Urinary bladder (tissue), 3 donors: ENCODE measurements at regions not wholly inside any gene's neighbourhood (a gene's known extent, or its start where the extent isn't known, plus 50 kb on each side); places are given as distances from the start of the nearest gene placed in this dataset.
"Not testable (repeated sequence)": the region's sequence is repeated elsewhere in the genome, so short reads cannot be mapped to it uniquely, and the experiment has no call there.

Experiments
- DNase-seq: peaks from one replicate; pipeline ENCODE4 v3.0.0-alpha.2; 2015; ENCODE audit errors: extremely low spot score
- H3K27ac ChIP-seq: one replicate; pipeline ENCODE4 v1.5.1; 2013; ENCODE audit warnings: low read depth, mild to moderate bottlenecking, moderate library complexity
- H3K36me3 ChIP-seq: one replicate; pipeline ENCODE4 v1.6.1; 2013; ENCODE audit warnings: mild to moderate bottlenecking, moderate library complexity; ENCODE audit not compliant: insufficient read depth
- H3K4me1 ChIP-seq: one replicate; pipeline ENCODE4 v1.6.1; 2013; ENCODE audit warnings: mild to moderate bottlenecking, moderate library complexity; ENCODE audit not compliant: insufficient read depth
- H3K4me3 ChIP-seq: one replicate; pipeline ENCODE4 v1.5.1; 2013; ENCODE audit warnings: low read depth, low read length
- WGBS: extraction: QIAGEN DNeasy Blood & Tissue Kit; methylation state at CpG from one replicate; pipeline ENCODE4 v1.1.7; 2013; 5-methylcytosine and 5-hydroxymethylcytosine counted together
- donor health status: healthy with polysubstance abuse.
- donor health status: healthy.

- no peak overlapping the region for H3K4me3 ChIP-seq
- no peak for DNase-seq
- H3K36me3 ChIP-seq = no peaks in the 10 kb centered on the region
- H3K4me1 ChIP-seq = no peaks in the 10 kb centered on the region
- WGBS = 95% methylated on average over 17 of the region's 17 CpGs
- no peak overlapping the region for H3K27ac ChIP-seq
These were observed 747.1 kb upstream of the ADGRB3 start for GRCh38 chr6:67887747-67888545.

GRCh38 chr6:67887419-67887746 lies 747.7 kb upstream of the ADGRB3 start:
- H3K36me3 ChIP-seq = no peaks in the 10 kb centered on the region
- no peak overlapping the region for H3K4me3 ChIP-seq
- no peaks in the 10 kb centered on the region for H3K4me1 ChIP-seq
- no peak for DNase-seq
- H3K27ac ChIP-seq = no peak overlapping the region
- WGBS = 98% methylated on average over 4 of the region's 4 CpGs

- DNase-seq = no peak
- Histone ChIP-seq H3K4me1 (no peaks in the 10 kb centered on the region), H3K27ac (no peak overlapping the region), H3K4me3 (no peak overlapping the region), H3K36me3 (no peaks in the 10 kb centered on the region)
- WGBS = 96% methylated on average over 23 of the region's 23 CpGs
These were observed 748.2 kb upstream of the ADGRB3 start for GRCh38 chr6:67886840-67887292.

GRCh38 chr6:67886036-67886707 lies 748.9 kb upstream of the ADGRB3 start:
- 93% methylated on average over 5 of the region's 5 CpGs for WGBS

GRCh38 chr6:67885081-67886033 lies 749.7 kb upstream of the ADGRB3 start:
- WGBS = 95% methylated on average over 14 of the region's 14 CpGs
- Histone ChIP-seq H3K4me1 (no peaks in the 10 kb centered on the region), H3K4me3 (no peak overlapping the region), H3K36me3 (no peaks in the 10 kb centered on the region), H3K27ac (no peak overlapping the region)
- DNase-seq = no peak

More at GRCh38 chr6:67886036-67886707, 748.9 kb upstream of the ADGRB3 start:
- H3K36me3 ChIP-seq = no peaks in the 10 kb centered on the region
- H3K4me1 ChIP-seq = no peaks in the 10 kb centered on the region
- no peak for DNase-seq
- H3K27ac ChIP-seq = no peak overlapping the region
- H3K4me3 ChIP-seq = no peak overlapping the region

- 88% methylated on average over 8 of the region's 8 CpGs for WGBS
- Histone ChIP-seq H3K4me1 (no peaks in the 10 kb centered on the region), H3K36me3 (no peaks in the 10 kb centered on the region), H3K4me3 (no peak overlapping the region), H3K27ac (no peak overlapping the region)
- DNase-seq = no peak
These were observed 750.6 kb upstream of the ADGRB3 start for GRCh38 chr6:67884442-67884841.

- WGBS = 90% methylated on average over 11 of the region's 11 CpGs
- no peak overlapping the region for H3K27ac ChIP-seq
- H3K36me3 ChIP-seq = no peaks in the 10 kb centered on the region
- H3K4me3 ChIP-seq = no peak overlapping the region
- H3K4me1 ChIP-seq = no peaks in the 10 kb centered on the region
- no peak for DNase-seq
These were observed 751.3 kb upstream of the ADGRB3 start for GRCh38 chr6:67883500-67884366.

GRCh38 chr6:67882436-67883311 lies 752.4 kb upstream of the ADGRB3 start:
- DNase-seq = no peak
- no peak overlapping the region for H3K27ac ChIP-seq
- no peak overlapping the region for H3K4me3 ChIP-seq
- H3K4me1 ChIP-seq = no peaks in the 10 kb centered on the region
- WGBS = 84% methylated on average over 5 of the region's 5 CpGs
- no peaks in the 10 kb centered on the region for H3K36me3 ChIP-seq

GRCh38 chr6:67881706-67882065 lies 753.4 kb upstream of the ADGRB3 start:
- Histone ChIP-seq H3K4me3 (no peak overlapping the region), H3K4me1 (no peaks in the 10 kb centered on the region), H3K36me3 (no peaks in the 10 kb centered on the region), H3K27ac (no peak overlapping the region)
- no peak for DNase-seq
- 95% methylated on average over 4 of the region's 4 CpGs for WGBS

- no peak overlapping the region for H3K27ac ChIP-seq
- WGBS = 88% methylated on average over 16 of the region's 16 CpGs
- no peaks in the 10 kb centered on the region for H3K4me1 ChIP-seq
- H3K36me3 ChIP-seq = no peaks in the 10 kb centered on the region
- H3K4me3 ChIP-seq = no peak overlapping the region
- DNase-seq = no peak
These were observed 754.0 kb upstream of the ADGRB3 start for GRCh38 chr6:67880939-67881705.

- not testable (repeated sequence) for H3K4me1 ChIP-seq, H3K36me3 ChIP-seq, H3K4me3 ChIP-seq, H3K27ac ChIP-seq, DNase-seq
- WGBS = 86% methylated on average over 3 of the region's 4 CpGs
These were observed 754.7 kb upstream of the ADGRB3 start for GRCh38 chr6:67880343-67880742.

- not testable (repeated sequence) for H3K4me1 ChIP-seq, H3K4me3 ChIP-seq, H3K27ac ChIP-seq, H3K36me3 ChIP-seq, DNase-seq
- WGBS = 94% methylated on average over 1 of the region's 1 CpG
These were observed 755.2 kb upstream of the ADGRB3 start for GRCh38 chr6:67879928-67880327.
